Activated naive CD8-positive, alpha-beta T cell (primary cell): ENCODE measurements at regions not wholly inside any gene's neighbourhood (a gene's known extent, or its start where the extent isn't known, plus 50 kb on each side); places are given as distances from the start of the nearest gene placed in this dataset.

Source experiments
- H3K27ac Mint-ChIP-seq: one replicate; pipeline ENCODE4 v1.8.0; 2021; ENCODE audit warnings: mixed read lengths
- H3K27me3 Mint-ChIP-seq: one replicate; pipeline ENCODE4 v1.8.0; 2021; ENCODE audit warnings: mixed read lengths
- H3K36me3 Mint-ChIP-seq: one replicate; pipeline ENCODE4 v1.8.0; 2021; ENCODE audit warnings: mixed read lengths
- H3K4me1 Mint-ChIP-seq: one replicate; pipeline ENCODE4 v1.8.0; 2021; ENCODE audit warnings: low read depth, mixed read lengths
- H3K4me3 Mint-ChIP-seq: one replicate; pipeline ENCODE4 v1.8.0; 2021; ENCODE audit warnings: mild to moderate bottlenecking, mixed read lengths
- H3K9me3 Mint-ChIP-seq: one replicate; pipeline ENCODE4 v1.8.0; 2021; ENCODE audit warnings: low read depth, mixed read lengths

DNA sequence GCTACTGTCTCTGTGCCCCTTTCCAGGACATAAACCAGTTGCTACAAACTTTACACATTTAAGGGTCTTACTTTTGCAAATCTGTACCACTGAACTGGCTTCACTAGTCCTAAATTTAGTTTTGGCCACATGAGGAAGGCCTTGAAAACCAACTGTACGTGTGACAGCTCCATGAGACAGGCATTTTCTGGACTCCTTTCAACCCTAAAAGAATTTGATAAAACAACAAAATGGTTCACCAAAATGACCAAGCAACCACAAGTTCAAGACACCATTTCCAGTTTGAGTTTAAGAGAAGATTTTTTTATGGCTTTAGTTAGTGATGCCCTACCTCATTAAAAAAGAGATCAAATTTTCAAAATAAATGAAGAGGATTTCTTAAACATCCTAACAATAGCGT lies 246.4 kb downstream of the ZNF674 start:
- Mint-ChIP-seq H3K4me3 (no peak overlapping the region), H3K4me1 (no peaks in the 10 kb centered on the region), H3K36me3 (no peaks in the 10 kb centered on the region), H3K27me3 (no peaks in the 10 kb centered on the region), H3K9me3 (no peaks in the 10 kb centered on the region), H3K27ac (no peak overlapping the region)

GRCh38 chrX:46295963-46296362 lies 249.3 kb downstream of the ZNF674 start:
- Mint-ChIP-seq H3K27ac (no peak overlapping the region), H3K4me1 (no peaks in the 10 kb centered on the region), H3K4me3 (no peak overlapping the region), H3K27me3 (no peaks in the 10 kb centered on the region), H3K9me3 (no peaks in the 10 kb centered on the region), H3K36me3 (no peaks in the 10 kb centered on the region)

GRCh38 chrX:46294234-46294633 lies 251.0 kb downstream of the ZNF674 start:
- no peak overlapping the region for H3K4me3 Mint-ChIP-seq
- H3K4me1 Mint-ChIP-seq, result no peaks in the 10 kb centered on the region
- no peaks in the 10 kb centered on the region for H3K9me3 Mint-ChIP-seq
- no peak overlapping the region for H3K27ac Mint-ChIP-seq
- no peaks in the 10 kb centered on the region for H3K36me3 Mint-ChIP-seq
- no peaks in the 10 kb centered on the region for H3K27me3 Mint-ChIP-seq

DNA sequence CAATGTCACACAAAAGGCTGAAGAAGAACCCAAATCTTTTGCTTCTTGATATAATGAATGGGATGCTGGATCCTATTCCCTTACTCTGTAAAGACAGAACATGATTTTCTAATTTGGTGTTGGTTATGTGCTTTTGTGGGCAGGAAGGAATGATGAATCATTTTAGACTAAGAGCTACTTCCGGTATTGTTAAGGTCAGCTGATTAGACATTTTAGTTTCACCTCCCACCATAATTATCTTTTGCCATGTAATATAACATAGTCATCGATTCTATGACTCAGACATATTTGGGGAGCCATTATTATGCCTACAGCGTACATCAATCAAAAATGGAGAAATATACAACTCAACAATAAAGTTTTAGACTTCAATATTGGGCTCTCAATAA lies 265.3 kb downstream of the ZNF674 start:
- Mint-ChIP-seq H3K4me3 (peak overlapping the region; percentile 27), H3K27ac (peak overlapping the region; percentile 34), H3K9me3 (no peaks in the 10 kb centered on the region), H3K36me3 (no peaks in the 10 kb centered on the region), H3K27me3 (no peaks in the 10 kb centered on the region), H3K4me1 (peaks cover 20% of the 10 kb centered on the region)

GRCh38 chrX:46279214-46279924 lies 265.9 kb downstream of the ZNF674 start:
- peaks cover 20% of the 10 kb centered on the region for H3K4me1 Mint-ChIP-seq
- H3K27ac Mint-ChIP-seq, result peak overlapping the region; percentile 86
- H3K27me3 Mint-ChIP-seq, result no peaks in the 10 kb centered on the region
- H3K9me3 Mint-ChIP-seq, result no peaks in the 10 kb centered on the region
- H3K36me3 Mint-ChIP-seq, result no peaks in the 10 kb centered on the region
- H3K4me3 Mint-ChIP-seq, result peak overlapping the region; percentile 71

DNA sequence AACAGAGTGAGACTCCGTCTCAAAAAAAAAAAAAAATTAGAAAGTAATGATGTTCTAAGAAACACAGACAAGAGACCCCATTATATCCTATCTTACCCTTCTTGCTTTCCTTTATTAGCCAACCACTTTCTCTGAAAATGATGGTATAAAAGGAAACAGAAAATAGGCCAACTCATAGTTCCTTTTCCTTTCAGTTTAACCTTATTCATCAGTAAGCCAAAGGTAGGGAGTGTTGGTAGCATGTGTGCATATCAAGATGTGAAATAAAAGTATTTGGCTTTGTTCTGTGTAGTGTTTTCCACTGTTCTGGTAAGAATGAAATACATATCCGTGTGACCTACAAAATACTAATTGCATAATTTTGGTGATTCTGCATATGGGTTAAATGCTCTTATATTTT lies 266.6 kb downstream of the ZNF674 start:
- H3K27ac Mint-ChIP-seq, result peak overlapping the region; percentile 86
- H3K4me3 Mint-ChIP-seq, result peak overlapping the region; percentile 71
- no peaks in the 10 kb centered on the region for H3K9me3 Mint-ChIP-seq
- H3K27me3 Mint-ChIP-seq, result no peaks in the 10 kb centered on the region
- H3K36me3 Mint-ChIP-seq, result peaks cover 2% of the 10 kb centered on the region
- H3K4me1 Mint-ChIP-seq, result peaks cover 20% of the 10 kb centered on the region

- no peaks in the 10 kb centered on the region for H3K36me3 Mint-ChIP-seq
These were observed 276.8 kb downstream of the ZNF674 start for GRCh38 chrX:46268412-46268811.

GRCh38 chrX:46263494-46263893 lies 281.7 kb downstream of the ZNF674 start:
- no peaks in the 10 kb centered on the region for H3K9me3 Mint-ChIP-seq
- H3K4me3 Mint-ChIP-seq, result no peak overlapping the region
- H3K27ac Mint-ChIP-seq, result no peak overlapping the region
- peaks cover 5% of the 10 kb centered on the region for H3K4me1 Mint-ChIP-seq
- H3K36me3 Mint-ChIP-seq, result no peaks in the 10 kb centered on the region
- H3K27me3 Mint-ChIP-seq, result no peaks in the 10 kb centered on the region

More at GRCh38 chrX:46268412-46268811, 276.8 kb downstream of the ZNF674 start:
- peaks cover 10% of the 10 kb centered on the region for H3K4me1 Mint-ChIP-seq
- no peak overlapping the region for H3K27ac Mint-ChIP-seq
- H3K4me3 Mint-ChIP-seq, result no peak overlapping the region
- no peaks in the 10 kb centered on the region for H3K27me3 Mint-ChIP-seq
- no peaks in the 10 kb centered on the region for H3K9me3 Mint-ChIP-seq

DNA sequence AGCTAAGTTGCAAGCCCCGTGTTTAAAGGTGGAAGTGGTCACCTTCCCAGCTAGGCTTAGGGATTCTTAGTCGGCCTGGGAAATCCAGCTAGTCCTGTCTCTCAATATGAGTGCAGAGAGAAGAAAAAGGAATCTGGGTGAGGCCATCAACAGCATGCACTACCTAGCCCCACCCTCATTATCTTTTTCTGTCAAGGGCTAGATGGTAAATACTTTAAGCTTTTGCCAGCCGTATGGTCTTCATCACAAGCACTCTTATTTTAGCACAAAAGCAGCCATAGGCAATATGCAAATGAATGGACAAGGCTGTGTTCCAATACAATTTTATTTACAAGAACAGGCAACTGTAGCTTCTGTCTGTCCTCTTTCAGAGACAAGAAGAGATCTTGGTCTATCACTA lies 282.9 kb downstream of the ZNF674 start:
- Mint-ChIP-seq H3K27ac (no peak overlapping the region), H3K4me3 (no peak overlapping the region), H3K36me3 (no peaks in the 10 kb centered on the region), H3K9me3 (no peaks in the 10 kb centered on the region), H3K4me1 (peaks cover 2% of the 10 kb centered on the region), H3K27me3 (no peaks in the 10 kb centered on the region)

- Mint-ChIP-seq H3K9me3 (no peaks in the 10 kb centered on the region), H3K27ac (no peak overlapping the region), H3K4me3 (no peak overlapping the region), H3K4me1 (peaks cover 6% of the 10 kb centered on the region), H3K27me3 (no peaks in the 10 kb centered on the region), H3K36me3 (no peaks in the 10 kb centered on the region)
These were observed 284.7 kb downstream of the ZNF674 start for GRCh38 chrX:46260499-46260898.

DNA sequence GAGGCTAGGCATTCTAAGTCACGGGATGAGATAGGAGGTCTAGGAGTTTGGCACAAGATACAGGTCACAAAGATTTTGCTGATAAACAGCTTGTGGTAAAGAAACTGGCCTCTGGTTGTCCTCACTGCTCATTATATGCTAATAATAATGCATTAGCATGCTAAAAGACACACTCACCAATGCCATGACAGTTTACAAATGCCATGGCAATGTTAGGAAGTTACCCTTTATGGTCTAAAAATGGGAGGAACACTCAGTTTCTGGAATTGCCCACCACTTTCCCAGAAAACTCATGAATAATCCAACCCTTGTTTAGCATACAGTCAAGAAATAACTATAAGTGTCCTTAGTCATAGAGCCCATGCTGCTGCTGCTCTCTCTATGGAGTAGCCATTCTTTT lies 286.9 kb downstream of the ZNF674 start:
- Mint-ChIP-seq H3K4me1 (peaks cover 6% of the 10 kb centered on the region), H3K4me3 (no peak overlapping the region), H3K9me3 (no peaks in the 10 kb centered on the region), H3K36me3 (no peaks in the 10 kb centered on the region), H3K27ac (no peak overlapping the region), H3K27me3 (no peaks in the 10 kb centered on the region)

DNA sequence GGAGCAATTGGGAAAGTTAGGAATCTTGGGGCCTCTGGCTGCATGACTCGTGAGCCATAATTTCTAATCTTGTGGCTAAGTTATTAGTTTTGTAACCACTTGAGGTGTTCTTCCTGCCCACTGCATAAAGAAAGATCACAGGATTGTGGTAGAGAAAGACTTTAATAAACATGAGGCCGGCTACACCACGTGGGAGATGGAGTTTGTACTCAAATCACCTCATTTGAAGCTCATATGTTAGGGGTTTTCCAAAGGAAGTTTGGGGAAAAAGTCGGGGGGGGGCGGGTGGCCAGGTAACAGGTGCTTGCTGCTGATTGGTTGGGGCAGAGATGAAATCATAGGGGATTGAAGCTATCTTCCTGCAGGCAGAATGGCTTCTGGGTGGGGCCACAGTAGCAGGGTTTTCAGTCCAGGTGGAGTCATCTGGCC lies 287.8 kb downstream of the ZNF674 start:
- H3K36me3 Mint-ChIP-seq, result no peaks in the 10 kb centered on the region
- H3K4me3 Mint-ChIP-seq, result no peak overlapping the region
- no peak overlapping the region for H3K27ac Mint-ChIP-seq
- H3K9me3 Mint-ChIP-seq, result no peaks in the 10 kb centered on the region
- no peaks in the 10 kb centered on the region for H3K27me3 Mint-ChIP-seq
- peaks cover 6% of the 10 kb centered on the region for H3K4me1 Mint-ChIP-seq

GRCh38 chrX:46256875-46257274 lies 288.3 kb downstream of the ZNF674 start:
- Mint-ChIP-seq H3K9me3 (no peaks in the 10 kb centered on the region), H3K36me3 (no peaks in the 10 kb centered on the region), H3K27ac (no peak overlapping the region), H3K27me3 (no peaks in the 10 kb centered on the region), H3K4me1 (peaks cover 6% of the 10 kb centered on the region), H3K4me3 (no peak overlapping the region)

DNA sequence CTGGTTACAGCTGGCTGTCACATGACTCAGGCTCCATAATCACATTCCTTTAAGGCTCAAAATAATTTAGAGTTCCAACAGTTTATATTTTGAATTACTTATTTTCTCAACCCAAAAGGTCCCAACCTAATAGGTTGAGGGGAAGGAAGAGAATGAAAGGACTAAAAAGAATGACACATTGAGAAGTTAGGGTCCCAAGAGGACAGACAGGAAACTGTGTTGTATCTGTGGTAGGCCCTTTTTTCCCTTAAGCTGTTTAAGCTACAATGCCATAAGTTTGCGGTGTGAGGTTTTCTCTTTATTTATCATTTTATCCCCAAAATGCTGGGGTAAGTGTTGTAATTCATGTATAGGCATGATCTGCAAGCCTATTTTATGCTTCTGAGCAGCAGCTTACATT lies 290.2 kb downstream of the ZNF674 start:
- H3K36me3 Mint-ChIP-seq, result no peaks in the 10 kb centered on the region
- H3K27me3 Mint-ChIP-seq, result no peaks in the 10 kb centered on the region
- no peaks in the 10 kb centered on the region for H3K9me3 Mint-ChIP-seq
- H3K27ac Mint-ChIP-seq, result no peak overlapping the region
- H3K4me3 Mint-ChIP-seq, result no peak overlapping the region
- peaks cover 6% of the 10 kb centered on the region for H3K4me1 Mint-ChIP-seq

- no peak overlapping the region for H3K4me3 Mint-ChIP-seq
- H3K27me3 Mint-ChIP-seq, result no peaks in the 10 kb centered on the region
- no peak overlapping the region for H3K27ac Mint-ChIP-seq
- no peaks in the 10 kb centered on the region for H3K9me3 Mint-ChIP-seq
- no peaks in the 10 kb centered on the region for H3K36me3 Mint-ChIP-seq
- H3K4me1 Mint-ChIP-seq, result peaks cover 6% of the 10 kb centered on the region
These were observed 290.6 kb downstream of the ZNF674 start for GRCh38 chrX:46254641-46255040.

- Mint-ChIP-seq H3K36me3 (no peaks in the 10 kb centered on the region), H3K4me1 (no peaks in the 10 kb centered on the region), H3K9me3 (no peaks in the 10 kb centered on the region), H3K27me3 (no peaks in the 10 kb centered on the region), H3K27ac (no peak overlapping the region), H3K4me3 (no peak overlapping the region)
These were observed 293.5 kb downstream of the ZNF674 start for GRCh38 chrX:46251755-46252154.
